Dendritic cell treated with granulocyte-macrophage colony-stimulating factor and Interleukin-4, amounts not matched to agents 40 ng/mL and 50 ng/mL, for 4 days (primary cell): ENCODE measurements at regions not wholly inside any gene's neighbourhood (a gene's known extent, or its start where the extent isn't known, plus 50 kb on each side); places are given as distances from the start of the nearest gene placed in this dataset.

Experiments
- H3K27ac Mint-ChIP-seq: one replicate; pipeline ENCODE4 v1.8.0; 2022; ENCODE audit warnings: mild to moderate bottlenecking, mixed read lengths
- H3K27me3 Mint-ChIP-seq: one replicate; pipeline ENCODE4 v1.8.0; 2022; ENCODE audit warnings: mild to moderate bottlenecking, mixed read lengths
- H3K36me3 Mint-ChIP-seq: one replicate; pipeline ENCODE4 v1.8.0; 2022; ENCODE audit warnings: low read depth, mixed read lengths
- H3K4me1 Mint-ChIP-seq: one replicate; pipeline ENCODE4 v1.8.0; 2022; ENCODE audit warnings: low read depth, mixed read lengths
- H3K4me3 Mint-ChIP-seq: one replicate; pipeline ENCODE4 v1.8.0; 2022; ENCODE audit warnings: mild to moderate bottlenecking, moderate library complexity, mixed read lengths
- H3K9me3 Mint-ChIP-seq: one replicate; pipeline ENCODE4 v1.8.0; 2022; ENCODE audit warnings: mixed read lengths
- intact Hi-C: fragments of 100-400 bp; cut with micrococcal nuclease; formaldehyde crosslinking; loops from one replicate; pipeline ENCODE4 v1.15.0; 2022

GRCh38 chr2:217511850-217512249, 490.9 kb downstream of the TNS1 start:
- Mint-ChIP-seq H3K27ac (no peak overlapping the region), H3K36me3 (no peaks in the 10 kb centered on the region), H3K27me3 (peaks cover 16% of the 10 kb centered on the region), H3K4me3 (no peak overlapping the region), H3K9me3 (no peaks in the 10 kb centered on the region), H3K4me1 (peaks cover 8% of the 10 kb centered on the region)
- intact Hi-C loops = loop anchor here (10.0 kb wide), 3 partner anchors 203 to 467 kb away; no protein-coding TSS in a partner anchor

DNA sequence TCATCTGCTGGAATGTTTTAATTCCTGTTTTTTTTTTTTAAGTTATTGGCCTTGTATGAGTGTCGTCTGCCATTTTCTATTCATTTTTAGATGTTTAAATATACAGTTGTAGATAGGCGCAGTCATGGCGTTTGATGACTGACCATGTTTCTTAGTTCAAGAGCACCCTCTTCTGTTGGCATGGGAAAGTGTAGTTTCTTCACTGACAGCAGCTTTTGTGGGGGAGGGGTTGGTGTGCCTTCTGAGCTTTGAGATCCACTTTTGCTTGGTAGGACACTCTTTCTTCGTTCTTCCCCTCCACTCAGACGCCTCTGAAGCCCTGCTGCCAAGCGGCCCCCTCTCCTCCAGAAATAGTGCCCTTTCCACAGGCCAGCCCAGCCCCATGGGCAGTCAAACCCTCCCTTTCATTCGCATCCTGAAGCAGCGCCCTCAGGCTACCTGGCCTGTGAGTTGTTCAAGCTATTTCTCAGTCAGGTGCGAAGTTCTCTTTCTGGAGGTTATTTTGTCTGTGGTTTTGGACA, 492.0 kb downstream of the TNS1 start:
- H3K4me1 Mint-ChIP-seq = peaks cover 8% of the 10 kb centered on the region
- H3K9me3 Mint-ChIP-seq = no peaks in the 10 kb centered on the region
- H3K27ac Mint-ChIP-seq = no peak overlapping the region
- peaks cover 22% of the 10 kb centered on the region for H3K27me3 Mint-ChIP-seq
- intact Hi-C loops = loop anchor here (1.0 to 10.0 kb wide), 5 partner anchors 204 to 829 kb away; no protein-coding TSS in a partner anchor
- H3K36me3 Mint-ChIP-seq = no peaks in the 10 kb centered on the region
- H3K4me3 Mint-ChIP-seq = no peak overlapping the region

GRCh38 chr2:217505303-217505702, 497.5 kb downstream of the TNS1 start:
- Mint-ChIP-seq H3K4me3 (no peak overlapping the region), H3K27me3 (peaks cover 36% of the 10 kb centered on the region), H3K4me1 (no peaks in the 10 kb centered on the region), H3K27ac (no peak overlapping the region), H3K9me3 (no peaks in the 10 kb centered on the region), H3K36me3 (no peaks in the 10 kb centered on the region)
- intact Hi-C loops = loop anchor here (10.0 kb wide), 1 partner anchor 991 kb away; no protein-coding TSS in a partner anchor

GRCh38 chr2:217501887-217502286, 500.9 kb downstream of the TNS1 start:
- no peaks in the 10 kb centered on the region for H3K36me3 Mint-ChIP-seq
- H3K27me3 Mint-ChIP-seq = peaks cover 31% of the 10 kb centered on the region
- H3K9me3 Mint-ChIP-seq = no peaks in the 10 kb centered on the region
- H3K4me3 Mint-ChIP-seq = no peak overlapping the region
- intact Hi-C loops = loop anchor here (10.0 kb wide), 1 partner anchor 987 kb away; no protein-coding TSS in a partner anchor
- peaks cover 5% of the 10 kb centered on the region for H3K4me1 Mint-ChIP-seq
- no peak overlapping the region for H3K27ac Mint-ChIP-seq

DNA sequence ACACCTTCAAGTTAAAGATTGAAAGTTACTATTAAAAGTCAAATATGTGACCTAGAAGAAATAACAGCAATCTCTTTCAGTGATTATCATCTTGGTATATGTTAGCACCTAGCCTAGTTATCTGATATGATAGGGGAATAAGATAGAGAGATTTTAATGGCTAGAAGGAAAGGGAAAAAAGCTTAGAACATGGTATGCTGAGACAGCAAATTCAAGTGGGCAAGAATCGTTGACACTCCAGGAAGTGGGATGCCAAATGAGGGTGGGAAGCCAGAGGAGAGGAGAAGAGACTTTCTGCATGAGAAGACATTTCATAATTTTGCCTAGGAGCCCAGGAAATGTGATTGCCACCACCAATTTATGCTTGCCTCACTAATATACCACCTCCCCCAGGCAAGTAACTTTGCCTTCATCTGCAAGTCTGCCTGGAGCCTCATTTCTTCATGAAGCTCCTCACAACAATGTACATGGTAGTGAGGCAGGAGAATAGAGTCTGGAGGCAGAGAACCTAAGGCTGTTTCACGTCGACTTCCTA, 504.9 kb downstream of the TNS1 start:
- peaks cover 10% of the 10 kb centered on the region for H3K4me1 Mint-ChIP-seq
- H3K27ac Mint-ChIP-seq = no peak overlapping the region
- H3K9me3 Mint-ChIP-seq = peaks cover 8% of the 10 kb centered on the region
- no peaks in the 10 kb centered on the region for H3K36me3 Mint-ChIP-seq
- peaks cover 17% of the 10 kb centered on the region for H3K27me3 Mint-ChIP-seq
- no peak overlapping the region for H3K4me3 Mint-ChIP-seq
- intact Hi-C loops = no loop called here

GRCh38 chr2:217494557-217494956, 508.2 kb downstream of the TNS1 start:
- H3K4me1 Mint-ChIP-seq = peaks cover 16% of the 10 kb centered on the region
- H3K9me3 Mint-ChIP-seq = peaks cover 8% of the 10 kb centered on the region
- intact Hi-C loops = no loop called here

GRCh38 chr2:217491271-217491670, 511.5 kb downstream of the TNS1 start:
- H3K9me3 Mint-ChIP-seq = peaks cover 8% of the 10 kb centered on the region
- no peaks in the 10 kb centered on the region for H3K36me3 Mint-ChIP-seq
- H3K4me1 Mint-ChIP-seq = peaks cover 11% of the 10 kb centered on the region
- H3K27ac Mint-ChIP-seq = no peak overlapping the region
- no peak overlapping the region for H3K4me3 Mint-ChIP-seq
- intact Hi-C loops = no loop called here
- H3K27me3 Mint-ChIP-seq = peaks cover 35% of the 10 kb centered on the region

More at GRCh38 chr2:217494557-217494956, 508.2 kb downstream of the TNS1 start:
- no peak overlapping the region for H3K27ac Mint-ChIP-seq
- peaks cover 26% of the 10 kb centered on the region for H3K27me3 Mint-ChIP-seq
- no peaks in the 10 kb centered on the region for H3K36me3 Mint-ChIP-seq
- H3K4me3 Mint-ChIP-seq = no peak overlapping the region

- peaks cover 8% of the 10 kb centered on the region for H3K9me3 Mint-ChIP-seq
- H3K4me3 Mint-ChIP-seq = no peak overlapping the region
- peaks cover 35% of the 10 kb centered on the region for H3K27me3 Mint-ChIP-seq
- peaks cover 6% of the 10 kb centered on the region for H3K4me1 Mint-ChIP-seq
- no peak overlapping the region for H3K27ac Mint-ChIP-seq
- intact Hi-C loops = no loop called here
- H3K36me3 Mint-ChIP-seq = no peaks in the 10 kb centered on the region
These were observed 513.4 kb downstream of the TNS1 start for GRCh38 chr2:217489145-217489960.

- no peaks in the 10 kb centered on the region for H3K9me3 Mint-ChIP-seq
- H3K36me3 Mint-ChIP-seq = no peaks in the 10 kb centered on the region
- H3K4me1 Mint-ChIP-seq = no peaks in the 10 kb centered on the region
- H3K27ac Mint-ChIP-seq = no peak overlapping the region
- no peak overlapping the region for H3K4me3 Mint-ChIP-seq
- H3K27me3 Mint-ChIP-seq = peaks cover 31% of the 10 kb centered on the region
- intact Hi-C loops = no loop called here
These were observed 518.7 kb downstream of the TNS1 start for GRCh38 chr2:217484046-217484445.

DNA sequence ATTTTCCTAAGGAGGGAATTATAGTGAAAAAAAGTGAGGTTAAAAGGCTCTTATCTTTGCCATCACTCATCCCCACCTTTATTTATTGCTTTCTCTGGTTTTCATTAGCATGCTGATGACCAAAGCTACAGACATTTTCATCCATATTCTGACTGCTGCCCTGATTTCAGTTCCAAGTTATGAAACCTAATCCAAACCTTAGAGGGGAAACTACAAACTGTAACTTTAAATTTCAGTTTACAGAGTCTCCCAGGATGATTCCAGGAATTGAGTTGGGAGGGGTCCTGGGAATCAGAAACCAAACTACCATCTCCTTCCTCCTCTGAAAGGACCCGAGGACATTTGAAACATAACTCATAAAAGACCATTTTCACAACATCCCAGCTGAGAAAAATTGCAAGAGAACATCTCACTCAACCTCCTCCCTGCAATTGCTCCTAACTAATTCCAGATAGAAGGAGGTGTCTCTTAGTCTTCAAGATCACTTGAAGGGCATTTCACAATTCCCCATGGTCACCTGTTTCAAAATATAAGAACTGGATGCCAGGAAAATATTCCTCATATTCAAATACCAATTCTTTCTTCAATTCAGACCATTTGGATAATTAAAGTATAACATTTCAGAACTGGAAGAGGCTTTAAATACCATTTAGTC, 520.6 kb downstream of the TNS1 start:
- H3K36me3 Mint-ChIP-seq = no peaks in the 10 kb centered on the region
- H3K9me3 Mint-ChIP-seq = no peaks in the 10 kb centered on the region
- H3K4me1 Mint-ChIP-seq = no peaks in the 10 kb centered on the region
- H3K27me3 Mint-ChIP-seq = peaks cover 25% of the 10 kb centered on the region
- no peak overlapping the region for H3K27ac Mint-ChIP-seq
- H3K4me3 Mint-ChIP-seq = no peak overlapping the region
- intact Hi-C loops = no loop called here

DNA sequence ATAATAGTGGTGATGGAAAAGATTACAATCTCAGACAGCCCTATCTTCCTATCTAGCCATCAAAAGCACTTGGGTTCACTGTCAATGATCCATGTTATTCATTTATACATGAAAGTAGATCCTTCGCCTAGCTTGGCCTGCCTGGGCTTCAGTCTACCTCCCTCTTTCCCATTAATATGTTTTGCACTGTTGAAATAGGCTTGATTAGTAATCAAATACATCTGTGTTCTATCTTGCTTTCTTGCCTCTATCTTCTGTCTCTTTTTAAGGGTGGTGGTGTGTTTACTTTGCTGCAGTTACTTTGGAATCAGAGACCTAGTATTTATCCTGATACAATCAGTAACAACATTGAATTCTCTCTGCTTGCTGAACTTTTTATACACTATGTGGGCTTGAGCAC, 521.2 kb downstream of the TNS1 start:
- intact Hi-C loops = no loop called here
- Mint-ChIP-seq H3K4me3 (no peak overlapping the region), H3K27ac (no peak overlapping the region), H3K36me3 (no peaks in the 10 kb centered on the region), H3K9me3 (no peaks in the 10 kb centered on the region), H3K27me3 (peaks cover 24% of the 10 kb centered on the region), H3K4me1 (peaks cover 3% of the 10 kb centered on the region)

- Mint-ChIP-seq H3K9me3 (no peaks in the 10 kb centered on the region), H3K27ac (no peak overlapping the region), H3K4me1 (peaks cover 6% of the 10 kb centered on the region), H3K36me3 (no peaks in the 10 kb centered on the region), H3K27me3 (peaks cover 27% of the 10 kb centered on the region), H3K4me3 (no peak overlapping the region)
- intact Hi-C loops = no loop called here
These were observed 523.2 kb downstream of the TNS1 start for GRCh38 chr2:217479566-217479965.

DNA sequence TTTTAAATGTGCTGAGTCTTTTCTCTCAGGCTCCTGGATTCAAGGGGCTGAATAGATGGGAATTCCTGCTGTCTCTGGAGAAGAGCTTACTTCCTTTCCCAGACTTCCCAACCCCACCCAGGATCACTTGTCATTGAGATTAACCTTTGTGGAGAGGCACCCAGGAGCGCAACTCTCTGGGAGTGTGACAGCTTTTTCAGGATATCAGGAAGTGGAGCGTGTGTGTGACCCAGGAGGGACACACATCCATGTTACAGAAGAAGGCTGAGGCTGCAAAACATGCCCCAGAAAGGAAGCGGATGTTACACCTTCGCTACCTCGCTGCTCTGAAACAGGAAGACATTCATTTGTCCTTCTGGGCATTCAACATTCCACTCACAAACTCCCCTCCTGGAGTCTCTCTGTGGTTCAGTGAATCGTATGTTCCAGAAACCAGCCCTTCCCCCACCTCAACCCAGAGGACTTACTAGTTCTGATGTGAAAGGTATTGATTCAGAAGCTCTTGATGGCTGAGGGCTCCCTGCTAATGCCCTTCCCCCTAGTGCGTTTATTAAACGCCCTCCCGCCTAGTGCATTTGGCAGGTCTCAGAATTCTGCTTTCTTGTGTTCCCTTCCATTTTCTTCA, 523.9 kb downstream of the TNS1 start:
- Mint-ChIP-seq H3K4me3 (no peak overlapping the region), H3K4me1 (peaks cover 6% of the 10 kb centered on the region), H3K9me3 (no peaks in the 10 kb centered on the region), H3K27ac (no peak overlapping the region), H3K36me3 (no peaks in the 10 kb centered on the region), H3K27me3 (peaks cover 29% of the 10 kb centered on the region)
- intact Hi-C loops = no loop called here

DNA sequence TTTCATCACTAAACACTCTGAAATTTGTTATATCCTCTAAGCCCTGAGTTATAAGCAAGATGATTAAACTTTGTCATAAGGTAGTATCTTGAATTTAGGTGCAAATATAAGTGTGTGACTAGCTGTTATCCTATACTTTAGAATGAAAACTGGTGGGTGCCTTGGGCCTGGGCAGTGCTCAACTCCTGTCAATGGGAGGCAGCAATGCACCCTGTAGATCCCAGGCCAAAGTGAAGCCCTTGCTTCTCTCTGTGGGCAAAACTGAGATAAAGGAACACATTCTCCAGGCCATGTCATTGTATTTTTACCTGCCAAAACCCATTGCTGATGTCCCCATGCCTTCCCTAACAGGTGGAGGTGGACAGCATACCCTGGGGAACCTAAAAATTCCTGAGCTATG, 525.2 kb downstream of the TNS1 start:
- H3K27ac Mint-ChIP-seq = no peak overlapping the region
- H3K9me3 Mint-ChIP-seq = no peaks in the 10 kb centered on the region
- H3K4me1 Mint-ChIP-seq = peaks cover 6% of the 10 kb centered on the region
- no peak overlapping the region for H3K4me3 Mint-ChIP-seq
- H3K36me3 Mint-ChIP-seq = no peaks in the 10 kb centered on the region
- H3K27me3 Mint-ChIP-seq = peaks cover 27% of the 10 kb centered on the region
- intact Hi-C loops = no loop called here
